ENCODE measurements at regions not wholly inside any gene's neighbourhood (a gene's known extent, or its start where the extent isn't known, plus 50 kb on each side); places are given as distances from the start of the nearest gene placed in this dataset.
"Not testable (repeated sequence)": the region's sequence is repeated elsewhere in the genome, so short reads cannot be mapped to it uniquely, and the experiment has no call there.

GRCh38 chr4:1547856-1548826 is 136.0 kb downstream of the FAM53A start:
- POLR2A ChIA-PET (ENCODE audit: low non-redundant PET), result interaction anchor here (0.7 kb wide), 1 partner anchor 14 kb away, joined by 3 read pairs; no protein-coding TSS in a partner anchor

GRCh38 chr4:1547131-1547855 is 136.8 kb downstream of the FAM53A start:
- CTCF ChIA-PET, result no interaction called here
- no peak for TF ChIP-seq CTCF (conservative IDR thresholded peaks at IDR 0.05; ENCODE audit: low read depth)
- DNase-seq (ENCODE audit: low spot score), result no peak
- POLR2A ChIA-PET (ENCODE audit: low non-redundant PET), result interaction anchor here (0.7 kb wide), 1 partner anchor 13 kb away, joined by 3 read pairs; no protein-coding TSS in a partner anchor
- H3K27ac ChIP-seq, result no peak overlapping the region

More at GRCh38 chr4:1547856-1548826, 136.0 kb downstream of the FAM53A start:
- H3K27ac ChIP-seq, result no peak overlapping the region
- no peak for DNase-seq (ENCODE audit: low spot score)
- TF ChIP-seq CTCF (conservative IDR thresholded peaks at IDR 0.05; ENCODE audit: low read depth), result no peak
- CTCF ChIA-PET, result interaction anchor here (0.6 to 1.3 kb wide), 9 partner anchors 15 to 686 kb away, joined by 3 to 4 read pairs (median 3); no protein-coding TSS in a partner anchor

GRCh38 chr4:1544861-1545281 is 138.6 kb upstream of the NKX1-1 start:
- ChIA-PET CTCF (no interaction called here), POLR2A (ENCODE audit: low non-redundant PET) (no interaction called here)
- DNase-seq (ENCODE audit: low spot score), result no peak
- no peak for TF ChIP-seq CTCF (conservative IDR thresholded peaks at IDR 0.05; ENCODE audit: low read depth)
- no peak overlapping the region for H3K27ac ChIP-seq

- CTCF ChIA-PET; H3K27ac ChIP-seq; POLR2A ChIA-PET (ENCODE audit: low non-redundant PET); DNase-seq (ENCODE audit: low spot score): not testable (repeated sequence)
These were observed 138.2 kb upstream of the NKX1-1 start for GRCh38 chr4:1544435-1544834.

- ChIA-PET CTCF (no interaction called here), POLR2A (ENCODE audit: low non-redundant PET) (no interaction called here)
- TF ChIP-seq CTCF (conservative IDR thresholded peaks at IDR 0.05; ENCODE audit: low read depth), result no peak
- H3K27ac ChIP-seq, result no peak overlapping the region
- no peak for DNase-seq (ENCODE audit: low spot score)
These were observed 137.7 kb upstream of the NKX1-1 start for GRCh38 chr4:1543976-1544375.

GRCh38 chr4:1543561-1543960 is 137.3 kb upstream of the NKX1-1 start:
- ChIA-PET POLR2A (ENCODE audit: low non-redundant PET) (no interaction called here), CTCF (no interaction called here)
- no peak for DNase-seq (ENCODE audit: low spot score)
- H3K27ac ChIP-seq, result no peak overlapping the region
- TF ChIP-seq CTCF (conservative IDR thresholded peaks at IDR 0.05; ENCODE audit: low read depth), result no peak
